PC-3 (cell line): ENCODE measurements at regions not wholly inside any gene's neighbourhood (a gene's known extent, or its start where the extent isn't known, plus 50 kb on each side); places are given as distances from the start of the nearest gene placed in this dataset.

Source experiments
- ATAC-seq: fragments of 200-7000 bp; cut with Tn5 transposase; 2 replicates; pipeline ENCODE4 v1.9.1; 2020; ENCODE audit warnings: mild to moderate bottlenecking, moderate library complexity
- BruUV-seq: library from RNA; stranded (reverse); fragments of 400-500 nt; replicated peaks from 2 replicates; lab custom pipeline; 2021; lab: Mats Ljungman, UMichigan
- CTCF ChIA-PET: fragments of 300-600 bp; sonication (Branson Sonifier 250); formaldehyde crosslinking; loops from one replicate; lab custom pipeline; 2022; ENCODE audit warnings: antibody characterized with exemption; lab: Charles Lee
- POLR2A ChIA-PET: fragments of 300-600 bp; sonication (Branson Sonifier 250); formaldehyde crosslinking; loops from one replicate; lab custom pipeline; 2022; ENCODE audit warnings: antibody characterized with exemption; ENCODE audit not compliant: unreplicated experiment; lab: Charles Lee
- DNase-seq: peaks from one replicate; pipeline ENCODE4 v3.0.0-alpha.2; 2015
- H2AFZ ChIP-seq: fragments of 300-600 bp; sonication (generic); 2 replicates; pipeline ENCODE4 v1.6.0; 2016; ENCODE audit warnings: antibody characterized with exemption, low read length
- H3F3A ChIP-seq: fragments of 300-600 bp; sonication (generic); one replicate; pipeline ENCODE4 v1.6.0; 2017; ENCODE audit warnings: antibody characterized with exemption, low read length, control low read depth, mild to moderate bottlenecking; ENCODE audit not compliant: unreplicated experiment
- H3K27ac ChIP-seq: fragments of 300-600 bp; sonication (generic); 2 replicates; pipeline ENCODE4 v1.5.1; 2016; ENCODE audit warnings: mild to moderate bottlenecking, low read length
- H3K27me3 ChIP-seq: fragments of 300-600 bp; sonication (generic); 2 replicates; pipeline ENCODE4 v1.6.1; 2016; ENCODE audit warnings: low read length, mixed read lengths
- H3K36me3 ChIP-seq: fragments of 300-600 bp; sonication (generic); 2 replicates; pipeline ENCODE4 v1.6.1; 2016; ENCODE audit warnings: low read depth, mixed run types, low read length, mixed read lengths
- H3K4me1 ChIP-seq: fragments of 300-600 bp; sonication (generic); 2 replicates; pipeline ENCODE4 v1.5.1; 2016; ENCODE audit warnings: low read length; ENCODE audit not compliant: insufficient read depth
- H3K4me2 ChIP-seq: fragments of 300-600 bp; sonication (generic); 2 replicates; pipeline ENCODE4 v1.6.0; 2016; ENCODE audit warnings: low read length
- H3K4me3 ChIP-seq: fragments of 300-600 bp; sonication (generic); 2 replicates; pipeline ENCODE4 v1.5.1; 2016; ENCODE audit warnings: mild to moderate bottlenecking, low read length, mixed read lengths
- H3K79me2 ChIP-seq: fragments of 300-600 bp; sonication (generic); 2 replicates; pipeline ENCODE4 v1.6.1; 2017; ENCODE audit warnings: low read length, mixed read lengths
- H3K9ac ChIP-seq: fragments of 300-600 bp; sonication (generic); 2 replicates; pipeline ENCODE4 v1.6.0; 2016; ENCODE audit warnings: mild to moderate bottlenecking, low read length
- H3K9me2 ChIP-seq: fragments of 300-600 bp; sonication (generic); replicated peaks from 2 replicates; pipeline ENCODE4 v1.6.1; 2016; ENCODE audit warnings: mixed run types, low read length, mixed read lengths
- H3K9me3 ChIP-seq: fragments of 300-600 bp; sonication (generic); 2 replicates; pipeline ENCODE4 v1.6.1; 2016; ENCODE audit warnings: low read length, mixed read lengths
- H4K20me1 ChIP-seq: fragments of 300-600 bp; sonication (generic); 2 replicates; pipeline ENCODE4 v1.6.1; 2016; ENCODE audit warnings: low read length, mixed read lengths
- EZH2 ChIP-seq: fragments of 300-600 bp; sonication (generic); IDR thresholded peaks from one replicate; pipeline ENCODE4 v1.6.1; 2017; ENCODE audit warnings: antibody characterized with exemption, mild to moderate bottlenecking, low read length; ENCODE audit not compliant: unreplicated experiment
- EZH2phosphoT487 ChIP-seq: fragments of 300-600 bp; sonication (generic); IDR thresholded peaks from 2 replicates; pipeline ENCODE4 v1.6.1; 2018; ENCODE audit warnings: mild to moderate bottlenecking, antibody characterized with exemption, low read length, borderline replicate concordance
- intact Hi-C: fragments of 100-400 bp; cut with micrococcal nuclease; formaldehyde crosslinking; loops from 2 replicates; pipeline ENCODE4 v1.9.0; 2023
- TF ChIP-seq, protein P1 (sequence below): fragments of 300-600 bp; sonication (generic); conservative IDR thresholded peaks from 2 replicates; pipeline ENCODE4 v1.5.1; 2017; ENCODE audit warnings: antibody characterized with exemption, low read depth, mild to moderate bottlenecking, low read length

DNA sequence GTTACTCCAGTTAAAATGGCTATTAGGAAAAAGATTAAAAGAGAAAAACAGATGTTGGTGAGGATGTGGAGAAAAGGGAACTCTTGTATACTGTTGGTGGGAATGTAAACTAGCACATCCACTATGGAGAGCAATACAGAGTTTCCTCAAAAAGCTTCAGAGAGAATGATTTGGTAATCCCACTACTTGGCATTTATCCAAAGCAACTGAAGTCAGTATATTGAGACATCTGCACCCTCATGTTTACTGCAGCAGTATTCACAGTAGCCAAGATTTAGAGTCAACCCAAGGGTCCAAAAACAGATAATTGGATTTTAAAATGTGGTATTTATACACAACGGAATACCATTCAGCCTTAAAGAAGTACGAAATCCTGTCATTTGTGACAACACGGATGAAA, 469.5 kb downstream of the QKI start:
- H3K9ac ChIP-seq: no peak overlapping the region
- no TSS peak for BruUV-seq
- H3F3A ChIP-seq: no peaks in the 10 kb centered on the region
- H3K79me2 ChIP-seq: no peaks in the 10 kb centered on the region
- H3K4me2 ChIP-seq: no peak overlapping the region
- ChIA-PET CTCF (no interaction called here), POLR2A (no interaction called here)
- DNase-seq: no peak
- TF ChIP-seq EZH2 (no peak), EZH2phosphoT487 (no peak)
- TF ChIP-seq, protein P1, sequence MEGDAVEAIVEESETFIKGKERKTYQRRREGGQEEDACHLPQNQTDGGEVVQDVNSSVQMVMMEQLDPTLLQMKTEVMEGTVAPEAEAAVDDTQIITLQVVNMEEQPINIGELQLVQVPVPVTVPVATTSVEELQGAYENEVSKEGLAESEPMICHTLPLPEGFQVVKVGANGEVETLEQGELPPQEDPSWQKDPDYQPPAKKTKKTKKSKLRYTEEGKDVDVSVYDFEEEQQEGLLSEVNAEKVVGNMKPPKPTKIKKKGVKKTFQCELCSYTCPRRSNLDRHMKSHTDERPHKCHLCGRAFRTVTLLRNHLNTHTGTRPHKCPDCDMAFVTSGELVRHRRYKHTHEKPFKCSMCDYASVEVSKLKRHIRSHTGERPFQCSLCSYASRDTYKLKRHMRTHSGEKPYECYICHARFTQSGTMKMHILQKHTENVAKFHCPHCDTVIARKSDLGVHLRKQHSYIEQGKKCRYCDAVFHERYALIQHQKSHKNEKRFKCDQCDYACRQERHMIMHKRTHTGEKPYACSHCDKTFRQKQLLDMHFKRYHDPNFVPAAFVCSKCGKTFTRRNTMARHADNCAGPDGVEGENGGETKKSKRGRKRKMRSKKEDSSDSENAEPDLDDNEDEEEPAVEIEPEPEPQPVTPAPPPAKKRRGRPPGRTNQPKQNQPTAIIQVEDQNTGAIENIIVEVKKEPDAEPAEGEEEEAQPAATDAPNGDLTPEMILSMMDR: no peak
- H3K36me3 ChIP-seq: no peaks in the 10 kb centered on the region
- no peaks in the 10 kb centered on the region for H3K4me1 ChIP-seq
- no peak overlapping the region for H3K4me3 ChIP-seq
- H3K9me3 ChIP-seq: no peaks in the 10 kb centered on the region
- H3K27me3 ChIP-seq: no peaks in the 10 kb centered on the region
- H3K9me2 ChIP-seq: no peaks in the 10 kb centered on the region
- H3K27ac ChIP-seq: no peak overlapping the region
- no peaks in the 10 kb centered on the region for H4K20me1 ChIP-seq
- H2AFZ ChIP-seq: no peak overlapping the region
- intact Hi-C loops: no loop called here
- ATAC-seq: no peak

DNA sequence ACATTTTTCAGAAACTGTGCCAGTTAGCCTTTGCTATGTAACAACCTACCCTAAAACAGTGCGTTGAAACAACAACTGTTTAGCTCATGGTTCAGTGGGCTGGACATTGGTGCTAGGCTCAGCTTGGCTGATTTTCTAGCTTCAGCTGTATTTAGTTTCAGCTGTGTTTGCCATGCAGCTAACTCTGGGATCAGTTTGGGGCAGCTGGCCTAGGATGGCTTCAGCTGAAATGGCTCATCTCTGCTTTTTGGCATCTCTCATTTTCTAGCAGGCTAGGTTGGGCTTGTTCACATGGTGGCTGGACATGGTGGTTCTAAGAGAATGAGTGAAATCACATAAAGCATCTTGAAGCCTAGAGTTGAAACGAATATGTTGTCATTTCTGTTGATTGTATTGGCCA, 464.2 kb downstream of the QKI start:
- no TSS peak for BruUV-seq
- TF ChIP-seq, protein P1: no peak
- TF ChIP-seq EZH2phosphoT487 (no peak), EZH2 (no peak)
- no peaks in the 10 kb centered on the region for H3K4me1 ChIP-seq
- H3K27ac ChIP-seq: no peak overlapping the region
- H3K36me3 ChIP-seq: no peaks in the 10 kb centered on the region
- H3K79me2 ChIP-seq: no peaks in the 10 kb centered on the region
- DNase-seq: no peak
- no peaks in the 10 kb centered on the region for H3K9me3 ChIP-seq
- no peaks in the 10 kb centered on the region for H3K9me2 ChIP-seq
- ATAC-seq: no peak
- no peak overlapping the region for H2AFZ ChIP-seq
- no peak overlapping the region for H3K4me2 ChIP-seq
- H4K20me1 ChIP-seq: no peaks in the 10 kb centered on the region
- ChIA-PET CTCF (no interaction called here), POLR2A (no interaction called here)
- no peak overlapping the region for H3K4me3 ChIP-seq
- intact Hi-C loops: no loop called here
- H3K27me3 ChIP-seq: no peaks in the 10 kb centered on the region
- H3K9ac ChIP-seq: no peak overlapping the region
- H3F3A ChIP-seq: no peaks in the 10 kb centered on the region

DNA sequence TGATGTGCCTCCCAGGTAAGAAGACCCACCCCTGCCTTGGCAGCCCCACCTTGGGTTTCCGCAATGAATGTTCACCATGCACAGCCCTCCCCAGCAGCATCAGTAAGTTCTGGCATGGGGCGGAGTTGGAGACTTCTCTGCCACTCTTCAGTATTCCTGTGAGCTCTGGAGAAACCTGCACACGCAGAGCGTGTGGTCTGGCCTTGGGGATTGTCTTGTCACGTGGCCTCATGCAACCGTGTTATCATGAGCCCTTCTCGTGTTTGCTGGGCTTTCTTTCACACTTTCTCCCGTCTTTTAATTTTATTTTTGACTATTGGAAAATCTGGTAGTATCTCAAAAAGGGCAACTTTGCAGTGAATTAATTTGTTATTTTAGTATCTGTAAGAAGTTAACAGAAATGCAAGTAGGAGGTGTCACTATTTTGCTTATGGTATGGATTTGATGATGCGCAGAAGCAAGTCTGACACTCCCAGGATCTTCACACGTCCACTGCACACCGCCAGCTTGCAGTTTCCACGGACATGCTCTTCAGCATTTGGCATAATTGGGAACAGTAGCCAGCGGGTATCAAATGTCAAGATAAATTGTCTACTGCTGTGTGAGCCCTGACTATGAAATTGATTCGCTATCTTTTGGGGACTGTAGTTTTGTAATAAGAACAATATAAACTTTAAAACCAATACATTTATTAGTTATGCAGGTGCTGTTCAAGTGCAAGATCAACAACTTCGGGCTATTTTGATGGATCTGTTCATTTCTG, 463.5 kb downstream of the QKI start:
- H3K79me2 ChIP-seq: no peaks in the 10 kb centered on the region
- H3K9me2 ChIP-seq: no peaks in the 10 kb centered on the region
- CTCF ChIA-PET: no interaction called here
- H3K27me3 ChIP-seq: no peaks in the 10 kb centered on the region
- intact Hi-C loops: no loop called here
- H3K4me3 ChIP-seq: no peak overlapping the region
- H2AFZ ChIP-seq: no peak overlapping the region
- no peak overlapping the region for H3K27ac ChIP-seq
- no TSS peak for BruUV-seq
- no peak overlapping the region for H3K4me2 ChIP-seq
- no peaks in the 10 kb centered on the region for H3K36me3 ChIP-seq
- POLR2A ChIA-PET: no interaction called here
- H3K9ac ChIP-seq: no peak overlapping the region
- ATAC-seq (no peak), DNase-seq (no peak)
- no peak for TF ChIP-seq EZH2
- no peak for TF ChIP-seq EZH2phosphoT487
- TF ChIP-seq, protein P1: no peak
- H4K20me1 ChIP-seq: no peaks in the 10 kb centered on the region
- no peaks in the 10 kb centered on the region for H3K9me3 ChIP-seq
- H3F3A ChIP-seq: no peaks in the 10 kb centered on the region
- no peaks in the 10 kb centered on the region for H3K4me1 ChIP-seq
